Keratinocyte (primary cell): ENCODE measurements at regions not wholly inside any gene's neighbourhood (a gene's known extent, or its start where the extent isn't known, plus 50 kb on each side); places are given as distances from the start of the nearest gene placed in this dataset.
"Not testable (repeated sequence)": the region's sequence is repeated elsewhere in the genome, so short reads cannot be mapped to it uniquely, and the experiment has no call there.

Source experiments
- DNase-seq: peaks from one replicate; pipeline ENCODE4 v3.0.0-alpha.2; 2011; ENCODE audit warnings: low read depth, missing footprints, low spot score
- FAIRE-seq: peaks from 2 replicates; lab custom pipeline; 2011; peaks lifted over from hg19 to GRCh38; lab: Jason Lieb, UNC
- H2AFZ ChIP-seq: 2 replicates; pipeline ENCODE4 v1.6.0; 2012; ENCODE audit warnings: low read length, control low read depth, inconsistent platforms; ENCODE audit not compliant: control insufficient read depth
- H3K27ac ChIP-seq: 2 replicates; pipeline ENCODE4 v1.5.1; 2011; ENCODE audit warnings: low read length; ENCODE audit not compliant: control insufficient read depth, insufficient read depth
- H3K27me3 ChIP-seq: 3 replicates; pipeline ENCODE4 v1.6.0; 2011; ENCODE audit warnings: low read length; ENCODE audit not compliant: control insufficient read depth, insufficient read depth; ENCODE audit errors: extremely low read depth
- H3K36me3 ChIP-seq, 2 experiments: 2 replicates in 1 of 2; 3 replicates in 1 of 2; pipeline ENCODE4 v1.5.1; 2011; ENCODE audit warnings: low read length in 2 of 2, mild to moderate bottlenecking in 1 of 2; ENCODE audit not compliant: control insufficient read depth in 2 of 2, insufficient read depth in 2 of 2; ENCODE audit errors: extremely low read depth in 1 of 2
- H3K4me1 ChIP-seq: 3 replicates; pipeline ENCODE4 v1.5.1; 2011; ENCODE audit warnings: low read length; ENCODE audit not compliant: control insufficient read depth, insufficient read depth; ENCODE audit errors: extremely low read depth
- H3K4me2 ChIP-seq: 3 replicates; pipeline ENCODE4 v1.6.0; 2011; ENCODE audit warnings: low read depth, low read length; ENCODE audit not compliant: control insufficient read depth, insufficient read depth; ENCODE audit errors: extremely low read depth
- H3K4me3 ChIP-seq, 3 experiments: fragments of 200-600 bp in 1 of 3; sonication (generic) in 1 of 3; 2 replicates in 2 of 3; 3 replicates in 1 of 3; pipeline ENCODE4 v1.5.1; 2011 to 2016; ENCODE audit warnings: low read length in 3 of 3, mild to moderate bottlenecking in 3 of 3, control low read depth in 2 of 3, inconsistent platforms in 1 of 3, low read depth in 1 of 3, mixed read lengths in 1 of 3, mixed run types in 1 of 3, moderate library complexity in 1 of 3; ENCODE audit not compliant: control insufficient read depth in 2 of 3, insufficient read depth in 2 of 3; ENCODE audit errors: extremely low read depth in 1 of 3
- H3K79me2 ChIP-seq: 2 replicates; pipeline ENCODE4 v1.6.0; 2012; ENCODE audit warnings: low read length; ENCODE audit not compliant: control insufficient read depth, insufficient read depth
- H3K9ac ChIP-seq: 3 replicates; pipeline ENCODE4 v1.6.0; 2011; ENCODE audit warnings: low read length; ENCODE audit not compliant: control insufficient read depth, insufficient read depth; ENCODE audit errors: extremely low read depth
- H3K9me1 ChIP-seq: 3 replicates; pipeline ENCODE4 v1.6.0; 2011; ENCODE audit warnings: low read length; ENCODE audit not compliant: control insufficient read depth, insufficient read depth; ENCODE audit errors: extremely low read depth
- H3K9me3 ChIP-seq: 2 replicates; pipeline ENCODE4 v1.5.1; 2012; ENCODE audit warnings: low read depth, low read length; ENCODE audit not compliant: control insufficient read depth
- H4K20me1 ChIP-seq: 3 replicates; pipeline ENCODE4 v1.6.0; 2011; ENCODE audit warnings: low read length; ENCODE audit not compliant: control insufficient read depth, insufficient read depth; ENCODE audit errors: extremely low read depth
- dilution Hi-C: fragments of 300-500 bp; cut with MboI; formaldehyde crosslinking; loops from one replicate; pipeline ENCODE4 v1.7.0; 2020; ENCODE audit warnings: low sequenced_read_pairs; ENCODE audit not compliant: extremely low pct_ligation_motif_present

DNA sequence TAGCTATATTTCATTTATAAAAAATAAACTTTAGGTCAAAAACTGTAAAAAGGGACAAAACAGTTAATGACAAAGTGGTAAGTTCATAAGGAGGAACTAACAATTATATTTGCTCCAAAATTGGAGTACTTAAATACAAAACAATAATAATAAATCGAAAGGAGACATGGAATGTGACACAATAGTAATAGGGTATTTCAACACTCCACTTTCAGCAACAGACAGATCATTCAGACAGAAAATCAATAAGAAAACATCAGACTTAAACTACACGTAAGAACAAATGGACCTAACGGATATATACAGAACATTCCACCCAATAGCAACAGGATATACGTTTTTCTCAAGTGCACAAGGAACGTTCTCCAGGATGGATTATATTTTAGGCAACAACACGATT, 58.1 kb upstream of the RGPD2 start:
- FAIRE-seq, H3K9me3 ChIP-seq, DNase-seq, H3K9ac ChIP-seq, H2AFZ ChIP-seq, dilution Hi-C loops, H3K4me1 ChIP-seq, H3K79me2 ChIP-seq, H3K27ac ChIP-seq, H3K9me1 ChIP-seq, H3K27me3 ChIP-seq, H3K4me3 ChIP-seq, H3K36me3 ChIP-seq, H4K20me1 ChIP-seq, H3K4me2 ChIP-seq: not testable (repeated sequence)
